Adrenal gland (tissue), 9 donors: ENCODE measurements at regions not wholly inside any gene's neighbourhood (a gene's known extent, or its start where the extent isn't known, plus 50 kb on each side); places are given as distances from the start of the nearest gene placed in this dataset.

ENCODE experiments used
- DNase-seq, 7 donors: peaks; one replicate each; pipeline ENCODE4 v3.0.0-alpha.2; 2019 to 2020
- H3K27ac ChIP-seq, 5 donors: fragments of 200-600 bp; sonication (generic) in 4 of 5; 1 replicate in 3 of 5; 2 replicates in 2 of 5; pipeline versions ENCODE4 v1.5.1 to v1.8.0; 2016 to 2020; ENCODE audit warnings: mild to moderate bottlenecking in 1 of 5
- H3K27me3 ChIP-seq: fragments of 200-600 bp; 2 replicates; pipeline ENCODE4 v1.8.0; 2021
- H3K36me3 ChIP-seq, 2 donors: fragments of 200-600 bp; replicated peaks in 1 of 2; 1 replicate in 1 of 2; 2 replicates in 1 of 2; pipeline versions ENCODE4 v1.5.1 to v1.8.0; 2018 to 2022
- H3K4me1 ChIP-seq, 2 donors: fragments of 200-600 bp; replicated peaks in 1 of 2; 1 replicate in 1 of 2; 2 replicates in 1 of 2; pipeline versions ENCODE4 v1.5.1 to v1.8.0; 2018 to 2021
- H3K4me3 ChIP-seq, 4 donors: fragments of 200-600 bp; sonication (generic) in 3 of 4; one replicate each; pipeline ENCODE4 v1.5.1; 2016 to 2018
- H3K9me3 ChIP-seq, 3 donors: fragments of 200-600 bp; sonication (generic) in 1 of 3; replicated peaks in 1 of 3; 1 replicate in 2 of 3; 2 replicates in 1 of 3; pipeline versions ENCODE4 v1.5.1 to v1.8.0; 2016 to 2021
- CTCF ChIP-seq, 6 experiments: fragments of 450-650 bp in 4 of 6; fragments of 200-600 bp in 2 of 6; sonication (generic) in 1 of 6; IDR thresholded peaks; 1 replicate in 5 of 6; 2 replicates in 1 of 6; pipeline versions ENCODE4 v1.5.1 to v1.8.0; 2016 to 2021; ENCODE audit warnings: antibody characterized with exemption in 6 of 6, mild to moderate bottlenecking in 2 of 6, moderate library complexity in 1 of 6
- POLR2A ChIP-seq, 2 donors: fragments of 450-650 bp; IDR thresholded peaks; one replicate each; pipeline ENCODE4 v1.6.1; 2017; ENCODE audit warnings: antibody characterized with exemption in 2 of 2, mild to moderate bottlenecking in 2 of 2, moderate library complexity in 1 of 2
- WGBS, 4 donors: extraction: QIAGEN DNeasy Blood & Tissue Kit in 2 of 4; methylation state at CpG; one replicate each; pipeline versions ENCODE4 v1.1.5 to v1.1.7; 2013 to 2017; 5-methylcytosine and 5-hydroxymethylcytosine counted together
- intact Hi-C, 2 donors: fragments of 100-400 bp; cut with DNase I; formaldehyde crosslinking; loops; one replicate each; pipeline versions ENCODE4 v1.14.1 to v1.15.0; 2022 to 2023
- donor health status: healthy with polysubstance abuse.
- donor health status: Bipolar disorder and iron deficiency.
- donor health status: DM: yes; HTN: yes; CAD: no.
- donor health status: DM: no; HTN: no; CAD: no.
- donor health status: DM: no; HTN: no; CAD: no.

GRCh38 chr16:73265124-73265837 lies 217.4 kb upstream of the ZFHX3 start:
- Histone ChIP-seq H3K27me3 (no peaks in the 10 kb centered on the region), H3K27ac (no peak overlapping the region), H3K9me3 (no peaks in the 10 kb centered on the region), H3K4me3 (no peak overlapping the region), H3K36me3 (no peaks in the 10 kb centered on the region), H3K4me1 (no peaks in the 10 kb centered on the region)
- 64 to 76% (median 70%) methylated on average over 10 of the region's 10 CpGs for WGBS, 4 donors
- intact Hi-C loops, result no loop called here
- no peak for TF ChIP-seq POLR2A (IDR thresholded peaks at IDR 0.05)
- TF ChIP-seq CTCF (IDR thresholded peaks at IDR 0.05), result no peak
- no peak for DNase-seq

GRCh38 chr16:73262931-73263330 lies 215.0 kb upstream of the ZFHX3 start:
- Histone ChIP-seq H3K4me1 (no peaks in the 10 kb centered on the region), H3K27me3 (no peaks in the 10 kb centered on the region), H3K9me3 (no peaks in the 10 kb centered on the region), H3K36me3 (no peaks in the 10 kb centered on the region), H3K4me3 (no peak overlapping the region), H3K27ac (no peak overlapping the region)
- 89 to 97% (median 95%) methylated on average over 2 of the region's 2 CpGs for WGBS, 4 donors
- DNase-seq, result no peak
- intact Hi-C loops, result no loop called here
- no peak for TF ChIP-seq POLR2A (IDR thresholded peaks at IDR 0.05)
- TF ChIP-seq CTCF (IDR thresholded peaks at IDR 0.05), result no peak

GRCh38 chr16:73255031-73255430 lies 207.1 kb upstream of the ZFHX3 start:
- Histone ChIP-seq H3K4me1 (no peaks in the 10 kb centered on the region), H3K27me3 (no peaks in the 10 kb centered on the region), H3K9me3 (no peaks in the 10 kb centered on the region), H3K27ac (no peak overlapping the region), H3K4me3 (no peak overlapping the region), H3K36me3 (no peaks in the 10 kb centered on the region)
- intact Hi-C loops, result no loop called here
- DNase-seq, result no peak
- TF ChIP-seq POLR2A (IDR thresholded peaks at IDR 0.05), result no peak
- no peak for TF ChIP-seq CTCF (IDR thresholded peaks at IDR 0.05)
- 43 to 58% (median 49%) methylated on average over 3 of the region's 3 CpGs for WGBS, 4 donors

- Histone ChIP-seq H3K9me3 (no peaks in the 10 kb centered on the region), H3K27ac (no peak overlapping the region), H3K36me3 (no peaks in the 10 kb centered on the region), H3K4me3 (no peak overlapping the region), H3K27me3 (no peaks in the 10 kb centered on the region), H3K4me1 (no peaks in the 10 kb centered on the region)
- WGBS, 4 donors, result 92 to 98% (median 94%) methylated on average over 3 of the region's 3 CpGs
- no peak for TF ChIP-seq CTCF (IDR thresholded peaks at IDR 0.05)
- TF ChIP-seq POLR2A (IDR thresholded peaks at IDR 0.05), result no peak
- DNase-seq, result no peak
- intact Hi-C loops, result no loop called here
Measured at GRCh38 chr16:73253922-73254480, 206.1 kb upstream of the ZFHX3 start.
